Thyroid gland (tissue), 4 donors: ENCODE measurements at regions not wholly inside any gene's neighbourhood (a gene's known extent, or its start where the extent isn't known, plus 50 kb on each side); places are given as distances from the start of the nearest gene placed in this dataset.

Source experiments
- CTCF ChIP-seq, 6 experiments: fragments of 200-600 bp in 3 of 6; fragments of 450-650 bp in 3 of 6; sonication (generic) in 3 of 6; IDR thresholded peaks; one replicate each; pipeline ENCODE4 v1.5.1; 2016 to 2019; ENCODE audit warnings: antibody characterized with exemption in 6 of 6, mild to moderate bottlenecking in 2 of 6, inconsistent platforms in 1 of 6, moderate library complexity in 1 of 6
- POLR2A ChIP-seq, 2 donors: fragments of 450-650 bp; IDR thresholded peaks; one replicate each; pipeline ENCODE4 v1.6.1; 2017; ENCODE audit warnings: antibody characterized with exemption in 2 of 2, mild to moderate bottlenecking in 2 of 2, moderate library complexity in 1 of 2

DNA sequence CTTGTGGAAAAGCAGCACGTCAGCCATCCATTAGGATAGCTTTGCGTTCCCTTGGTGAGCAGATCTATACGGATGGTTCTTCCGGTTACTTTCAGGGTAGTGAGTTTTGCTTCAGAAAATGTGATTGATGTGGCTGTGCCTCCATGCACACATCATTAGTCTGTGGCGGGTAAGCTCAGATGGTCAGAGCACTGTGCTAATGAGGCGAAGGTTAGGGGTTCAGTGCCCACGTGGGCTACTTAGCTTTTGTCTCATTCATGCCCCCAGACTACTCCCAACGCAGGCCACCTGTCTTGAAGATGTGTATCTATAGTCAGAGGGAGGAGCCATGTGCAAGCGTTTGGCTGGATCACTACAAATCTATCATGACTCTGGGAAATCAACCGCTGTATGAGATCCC, 322.8 kb upstream of the POU3F3 start:
- TF ChIP-seq CTCF (IDR thresholded peaks at IDR 0.05) (no peak), POLR2A (IDR thresholded peaks at IDR 0.05) (no peak)
